Activated T-cell treated with anti-CD3 and anti-CD28 coated beads, Interleukin-2, amount 50 U/mL, for 24 hours (primary cell): ENCODE measurements at regions not wholly inside any gene's neighbourhood (a gene's known extent, or its start where the extent isn't known, plus 50 kb on each side); places are given as distances from the start of the nearest gene placed in this dataset.

Experiments
- DNase-seq: peaks from one replicate; pipeline ENCODE4 v3.0.0-alpha.2; 2020
- H3K27ac Mint-ChIP-seq: 2 replicates; pipeline ENCODE4 v1.8.0; 2020; ENCODE audit warnings: mild to moderate bottlenecking, mixed read lengths
- H3K27me3 Mint-ChIP-seq: 2 replicates; pipeline ENCODE4 v1.8.0; 2020; ENCODE audit warnings: mixed read lengths
- H3K36me3 Mint-ChIP-seq: 2 replicates; pipeline ENCODE4 v1.8.0; 2020; ENCODE audit warnings: low read depth, mixed read lengths
- H3K4me1 Mint-ChIP-seq: 2 replicates; pipeline ENCODE4 v1.8.0; 2020; ENCODE audit warnings: low read depth, mixed read lengths
- H3K4me3 Mint-ChIP-seq: 2 replicates; pipeline ENCODE4 v1.8.0; 2020; ENCODE audit warnings: mild to moderate bottlenecking, moderate library complexity, mixed read lengths
- H3K9me3 Mint-ChIP-seq: 2 replicates; pipeline ENCODE4 v1.8.0; 2020; ENCODE audit warnings: mixed read lengths

DNA sequence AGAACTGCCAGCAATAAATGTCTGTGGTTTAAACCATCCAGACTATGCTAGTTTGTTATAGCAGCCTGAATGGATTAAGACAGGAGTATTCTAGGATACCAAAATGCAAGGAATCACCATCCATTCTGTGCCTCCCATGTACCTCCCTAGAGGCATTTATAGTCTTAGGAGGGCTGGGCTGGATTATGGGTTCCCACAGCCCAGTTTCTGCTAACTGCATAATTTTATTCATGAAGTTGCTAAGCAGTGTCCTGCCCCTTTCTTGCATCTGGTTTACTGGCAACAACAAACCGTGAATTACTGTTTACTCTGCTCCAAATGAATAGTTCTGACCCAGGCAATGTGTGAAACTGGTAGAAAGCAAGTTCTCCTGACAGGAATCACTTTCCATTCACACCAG lies 67.1 kb upstream of the PRKX start:
- H3K9me3 Mint-ChIP-seq = peaks cover 16% of the 10 kb centered on the region
- peaks cover 9% of the 10 kb centered on the region for H3K4me1 Mint-ChIP-seq
- no peak overlapping the region for H3K27ac Mint-ChIP-seq
- DNase-seq = no peak
- peaks cover 2% of the 10 kb centered on the region for H3K27me3 Mint-ChIP-seq
- H3K4me3 Mint-ChIP-seq = no peak overlapping the region
- no peaks in the 10 kb centered on the region for H3K36me3 Mint-ChIP-seq

DNA sequence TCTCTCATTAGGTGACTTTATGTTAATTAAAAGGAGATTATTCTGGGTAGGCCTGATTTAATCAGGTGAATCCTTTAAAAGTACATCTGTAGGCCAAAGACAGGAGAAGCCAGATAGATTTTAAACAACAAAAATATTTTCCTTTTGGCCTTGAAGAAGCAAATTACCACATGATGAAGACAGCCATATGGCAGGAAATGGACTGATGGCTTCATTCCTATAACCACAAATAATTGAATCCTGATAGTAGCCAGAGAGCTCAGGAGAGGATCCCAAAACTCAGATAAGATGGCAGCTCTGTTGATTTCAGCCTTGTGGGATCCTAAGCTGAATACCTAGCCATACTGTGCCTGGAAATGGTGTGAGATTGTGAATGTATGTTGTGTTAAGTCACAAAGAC lies 66.1 kb upstream of the PRKX start:
- no peak overlapping the region for H3K27ac Mint-ChIP-seq
- no peaks in the 10 kb centered on the region for H3K36me3 Mint-ChIP-seq
- no peak overlapping the region for H3K4me3 Mint-ChIP-seq
- H3K27me3 Mint-ChIP-seq = peaks cover 6% of the 10 kb centered on the region
- peaks cover 11% of the 10 kb centered on the region for H3K9me3 Mint-ChIP-seq
- DNase-seq = no peak
- H3K4me1 Mint-ChIP-seq = peaks cover 9% of the 10 kb centered on the region

DNA sequence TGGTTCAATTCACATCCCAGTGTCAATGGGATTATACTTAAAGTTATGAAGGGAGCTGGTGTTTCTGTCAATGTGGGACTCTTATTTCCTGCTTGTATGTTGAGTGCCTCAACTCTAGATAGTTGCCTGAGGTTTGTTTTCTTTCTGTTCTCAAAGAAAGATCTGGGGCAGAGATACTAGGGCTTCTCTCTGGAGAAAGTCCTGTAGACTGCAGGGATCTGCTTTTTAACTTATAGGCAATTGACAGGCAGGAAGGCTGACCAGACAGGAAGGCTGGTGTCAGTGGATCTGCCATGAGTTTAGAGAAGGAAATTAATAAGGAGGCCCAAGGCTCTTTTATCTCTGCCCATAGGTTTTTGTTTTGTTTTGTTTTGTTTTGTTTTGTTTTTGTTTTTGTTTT lies 64.0 kb upstream of the PRKX start:
- H3K27ac Mint-ChIP-seq = no peak overlapping the region
- DNase-seq = no peak
- H3K4me3 Mint-ChIP-seq = no peak overlapping the region
- H3K9me3 Mint-ChIP-seq = peaks cover 6% of the 10 kb centered on the region
- peaks cover 9% of the 10 kb centered on the region for H3K4me1 Mint-ChIP-seq
- H3K36me3 Mint-ChIP-seq = no peaks in the 10 kb centered on the region
- peaks cover 13% of the 10 kb centered on the region for H3K27me3 Mint-ChIP-seq

DNA sequence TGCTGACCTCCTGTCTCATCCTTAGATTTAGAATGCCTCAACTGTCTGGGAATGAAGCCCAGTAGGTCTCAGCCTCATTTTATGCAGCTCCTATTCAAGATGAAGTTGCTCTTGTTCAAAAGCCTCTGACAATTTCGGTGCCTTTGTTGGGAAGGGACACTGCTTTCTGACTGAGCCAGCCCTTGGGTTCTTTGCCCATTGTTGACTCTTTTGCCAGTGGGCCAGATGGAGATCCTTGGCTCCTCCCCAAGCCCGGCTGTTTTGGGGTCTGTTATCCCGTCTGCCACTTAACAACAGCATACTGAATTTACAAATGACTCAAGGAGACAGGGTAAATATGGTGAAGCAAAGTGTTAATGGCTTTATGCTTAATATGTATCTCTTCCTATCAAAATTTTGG lies 58.3 kb upstream of the PRKX start:
- DNase-seq = no peak
- Mint-ChIP-seq H3K4me1 (peaks cover 3% of the 10 kb centered on the region), H3K27me3 (peaks cover 12% of the 10 kb centered on the region), H3K36me3 (no peaks in the 10 kb centered on the region), H3K27ac (no peak overlapping the region), H3K9me3 (no peaks in the 10 kb centered on the region), H3K4me3 (no peak overlapping the region)

DNA sequence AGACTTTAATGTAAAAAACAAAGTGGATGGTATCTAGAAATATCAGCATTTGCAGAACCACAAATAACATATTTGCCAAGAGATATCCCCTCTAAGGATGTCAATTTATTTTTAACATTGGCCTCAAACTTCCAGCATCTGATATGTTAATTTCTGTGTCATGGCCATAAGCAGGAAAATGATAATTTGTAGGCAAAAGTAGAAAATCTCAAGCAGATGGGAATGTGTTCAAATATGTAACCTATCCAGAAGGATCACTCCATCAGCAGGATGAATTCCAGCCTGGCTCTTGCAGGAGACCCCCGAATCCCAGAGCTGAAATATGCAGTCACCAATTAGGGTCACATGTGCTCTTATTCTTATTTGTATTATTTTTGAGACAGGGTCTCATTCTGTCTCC lies 55.4 kb upstream of the PRKX start:
- Mint-ChIP-seq H3K36me3 (no peaks in the 10 kb centered on the region), H3K4me1 (peaks cover 2% of the 10 kb centered on the region), H3K27me3 (peaks cover 6% of the 10 kb centered on the region), H3K27ac (no peak overlapping the region), H3K9me3 (no peaks in the 10 kb centered on the region), H3K4me3 (no peak overlapping the region)
- no peak for DNase-seq
